Stimulated activated CD8-positive, alpha-beta memory T cell treated with anti-CD3 and anti-CD28 coated beads, Interleukin-7, amount 100 ng/mL, for 1 hour (primary cell): ENCODE measurements at regions not wholly inside any gene's neighbourhood (a gene's known extent, or its start where the extent isn't known, plus 50 kb on each side); places are given as distances from the start of the nearest gene placed in this dataset.

Experiments used
- DNase-seq, 2 donors: peaks; one replicate each; pipeline ENCODE4 v3.0.0-alpha.2; 2020; ENCODE audit warnings: low read depth in 2 of 2

- DNase-seq: no peak
These were observed 85.6 kb downstream of the SNAPC1 start for GRCh38 chr14:61847861-61848260.

- no peak for DNase-seq
These were observed 92.7 kb downstream of the SNAPC1 start for GRCh38 chr14:61854898-61855297.

- peak; percentile 14 to 37 for DNase-seq
These were observed 98.2 kb downstream of the SNAPC1 start for GRCh38 chr14:61860294-61860918.

- DNase-seq: no peak
These were observed 99.2 kb downstream of the SNAPC1 start for GRCh38 chr14:61861320-61861865.

- DNase-seq: no peak
These were observed 102.2 kb downstream of the SNAPC1 start for GRCh38 chr14:61864329-61864898.

- DNase-seq: no peak
These were observed 105.0 kb downstream of the SNAPC1 start for GRCh38 chr14:61866932-61867920.

- DNase-seq: no peak
These were observed 106.6 kb downstream of the SNAPC1 start for GRCh38 chr14:61868846-61869245.

GRCh38 chr14:61870163-61870562, 107.9 kb downstream of the SNAPC1 start:
- DNase-seq: no peak

GRCh38 chr14:61872452-61872851, 110.2 kb downstream of the SNAPC1 start:
- DNase-seq: no peak

GRCh38 chr14:61875483-61875882, 113.3 kb downstream of the SNAPC1 start:
- no peak for DNase-seq

- DNase-seq: no peak
These were observed 114.3 kb downstream of the SNAPC1 start for GRCh38 chr14:61876362-61877034.

- no peak for DNase-seq
These were observed 114.8 kb downstream of the SNAPC1 start for GRCh38 chr14:61877035-61877390.

- no peak for DNase-seq
These were observed 115.5 kb downstream of the SNAPC1 start for GRCh38 chr14:61877768-61878167.

- no peak for DNase-seq
These were observed 116.7 kb downstream of the SNAPC1 start for GRCh38 chr14:61878931-61879330.

GRCh38 chr14:61881046-61881445, 118.8 kb downstream of the SNAPC1 start:
- no peak for DNase-seq

- DNase-seq: no peak
These were observed 122.5 kb downstream of the SNAPC1 start for GRCh38 chr14:61884711-61885110.

- DNase-seq: no peak
These were observed 123.2 kb downstream of the SNAPC1 start for GRCh38 chr14:61885203-61885961.

- DNase-seq: no peak
These were observed 125.4 kb downstream of the SNAPC1 start for GRCh38 chr14:61887628-61888027.

- DNase-seq: no peak
These were observed 127.7 kb downstream of the SNAPC1 start for GRCh38 chr14:61889914-61890351.

GRCh38 chr14:61891170-61891569, 128.9 kb downstream of the SNAPC1 start:
- DNase-seq: no peak

GRCh38 chr14:61891810-61892209, 129.6 kb downstream of the SNAPC1 start:
- DNase-seq: no peak
